OCI-LY3 (cell line): ENCODE measurements at regions not wholly inside any gene's neighbourhood (a gene's known extent, or its start where the extent isn't known, plus 50 kb on each side); places are given as distances from the start of the nearest gene placed in this dataset.

Experiments used
- CTCF ChIP-seq: fragments of 200-600, 300-600 bp; sonication (generic); IDR thresholded peaks from 2 replicates; pipeline ENCODE4 v1.5.1; 2014; ENCODE audit warnings: antibody characterized with exemption, low read length, low read depth
- EZH2phosphoT487 ChIP-seq: fragments of 200-600 bp; shearing (Covaris generic); IDR thresholded peaks from 2 replicates; pipeline ENCODE4 v1.6.1; 2018; ENCODE audit warnings: antibody characterized with exemption, mixed run types, low read depth

DNA sequence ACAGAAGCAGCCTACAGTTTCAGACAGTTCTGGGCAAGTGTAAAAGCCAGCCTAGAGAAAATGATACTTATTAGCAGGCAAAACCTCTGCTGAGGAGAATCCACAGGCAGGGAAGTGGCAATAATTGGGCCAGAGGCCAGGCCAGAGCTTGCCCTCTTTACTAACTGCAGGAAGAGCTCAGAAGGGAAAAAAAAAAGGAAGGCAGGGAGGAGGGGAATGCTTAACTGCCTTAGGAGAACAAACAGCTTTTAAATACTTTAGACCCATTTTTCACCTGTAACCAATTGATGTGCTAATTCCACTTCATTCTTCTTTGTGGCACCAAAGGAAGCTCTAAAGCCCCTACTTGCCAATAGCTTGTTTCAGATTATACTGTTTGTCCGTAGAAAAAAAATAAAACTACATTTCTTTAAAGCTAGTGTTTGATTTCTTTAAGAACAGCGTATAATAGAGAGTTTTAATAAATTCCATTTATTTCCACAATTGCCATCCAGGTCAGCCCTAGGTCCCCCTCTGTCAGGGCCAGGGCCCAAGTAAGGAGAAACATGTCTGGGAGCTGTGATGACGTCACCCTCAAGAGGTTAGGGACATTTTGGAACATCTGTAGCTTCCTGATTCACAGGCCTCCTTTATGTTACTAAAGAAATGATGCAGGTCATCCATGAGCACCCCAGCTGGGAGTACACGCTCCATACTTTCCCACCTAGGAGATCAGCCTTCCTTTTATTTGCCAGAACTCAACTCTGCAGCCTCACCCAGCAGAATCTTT, 384.3 kb downstream of the CDC5L start:
- TF ChIP-seq CTCF = no peak
- TF ChIP-seq EZH2phosphoT487 = no peak
